ENCODE measurements at regions not wholly inside any gene's neighbourhood (a gene's known extent, or its start where the extent isn't known, plus 50 kb on each side); places are given as distances from the start of the nearest gene placed in this dataset.
"Not testable (repeated sequence)": the region's sequence is repeated elsewhere in the genome, so short reads cannot be mapped to it uniquely, and the experiment has no call there.

DNA sequence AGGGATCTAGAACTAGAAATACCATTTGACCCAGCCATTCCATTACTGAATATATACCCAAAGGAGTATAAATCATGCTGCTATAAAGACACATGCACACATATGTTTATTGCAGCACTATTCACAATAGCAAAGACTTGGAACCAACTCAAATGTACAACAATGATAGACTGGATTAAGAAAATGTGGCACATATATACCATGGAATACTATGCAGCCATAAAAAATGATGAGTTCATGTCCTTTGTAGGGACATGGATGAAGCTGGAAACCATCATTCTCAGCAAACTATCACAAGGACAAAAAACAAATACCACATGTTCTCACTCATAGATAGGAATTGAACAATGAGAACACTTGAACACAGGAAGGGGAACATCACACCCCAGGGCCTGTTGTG, 125.6 kb downstream of the NUFIP1 start:
- not testable (repeated sequence) for H3K36me3 ChIP-seq; H3K4me1 ChIP-seq; H3K9me3 ChIP-seq (replicated peaks); H3K27me3 ChIP-seq; H3K27ac ChIP-seq; DNase-seq; H3K4me3 ChIP-seq

- no peak for DNase-seq
- no peaks in the 10 kb centered on the region for H3K27me3 ChIP-seq
- H3K4me3 ChIP-seq, result no peak overlapping the region
- no peaks in the 10 kb centered on the region for H3K36me3 ChIP-seq
- H3K27ac ChIP-seq, result no peak overlapping the region
- no peaks in the 10 kb centered on the region for H3K4me1 ChIP-seq
- H3K9me3 ChIP-seq (replicated peaks), result no peaks in the 10 kb centered on the region
Observed at GRCh38 chr13:44860454-44860853, 128.8 kb downstream of the NUFIP1 start.

DNA sequence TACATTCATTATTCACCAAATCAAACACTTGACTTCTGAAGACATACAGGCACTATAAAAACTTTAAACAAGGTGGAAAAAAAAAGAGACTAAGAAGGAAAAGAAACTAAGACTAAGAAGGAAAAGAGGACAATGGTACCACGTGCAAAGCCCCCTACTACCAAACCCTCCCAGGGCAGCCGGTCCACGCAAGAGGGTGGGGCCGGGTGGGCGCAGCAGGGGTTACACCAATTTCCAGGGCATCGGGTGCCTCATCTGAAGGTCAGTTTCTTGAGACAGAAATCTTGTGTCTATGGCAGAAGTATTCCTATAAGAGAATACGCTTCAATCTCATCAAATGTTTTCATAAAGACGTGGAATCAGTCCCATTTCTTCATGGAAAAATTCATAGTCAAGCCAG, 131.5 kb downstream of the NUFIP1 start:
- H3K9me3 ChIP-seq (replicated peaks), result no peaks in the 10 kb centered on the region
- no peak for DNase-seq

GRCh38 chr13:44857061-44857460, 132.2 kb downstream of the NUFIP1 start:
- Histone ChIP-seq H3K4me1 (peaks cover 3% of the 10 kb centered on the region; the same call in 1 of the 2 replicates), H3K36me3 (no peaks in the 10 kb centered on the region), H3K9me3 (replicated peaks) (no peaks in the 10 kb centered on the region), H3K27ac (no peak overlapping the region), H3K27me3 (no peaks in the 10 kb centered on the region), H3K4me3 (no peak overlapping the region)
- DNase-seq, result no peak

More for the DNA sequence above, 131.5 kb downstream of the NUFIP1 start:
- H3K27ac ChIP-seq, result no peak overlapping the region
- H3K36me3 ChIP-seq, result no peaks in the 10 kb centered on the region
- H3K4me1 ChIP-seq, result peaks cover 3% of the 10 kb centered on the region; the same call in 1 of the 2 replicates
- no peak overlapping the region for H3K4me3 ChIP-seq
- H3K27me3 ChIP-seq, result no peaks in the 10 kb centered on the region

DNA sequence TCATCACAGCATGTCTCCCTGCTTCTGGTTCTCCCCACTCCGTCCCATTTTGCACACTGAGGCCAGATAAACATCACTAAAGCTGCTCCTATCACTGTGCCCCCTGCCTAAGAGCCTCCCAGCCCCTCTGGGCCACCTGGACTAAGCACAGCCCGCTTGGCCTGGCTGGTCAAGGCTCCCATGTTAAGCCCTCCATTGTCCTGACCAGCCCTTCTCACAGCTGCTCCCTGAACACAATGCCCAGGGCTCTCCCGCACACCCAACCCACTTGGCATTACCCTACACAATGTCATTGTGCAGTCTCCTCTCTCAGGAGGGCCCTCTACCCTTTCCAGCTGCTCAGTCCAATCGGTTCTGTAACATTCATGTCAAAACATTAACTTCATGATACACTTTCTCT, 133.4 kb downstream of the NUFIP1 start:
- no peak for DNase-seq
- Histone ChIP-seq H3K9me3 (replicated peaks) (no peaks in the 10 kb centered on the region), H3K4me3 (no peak overlapping the region), H3K4me1 (peaks cover 3% of the 10 kb centered on the region; the same call in 1 of the 2 replicates), H3K36me3 (no peaks in the 10 kb centered on the region), H3K27ac (no peak overlapping the region), H3K27me3 (no peaks in the 10 kb centered on the region)

DNA sequence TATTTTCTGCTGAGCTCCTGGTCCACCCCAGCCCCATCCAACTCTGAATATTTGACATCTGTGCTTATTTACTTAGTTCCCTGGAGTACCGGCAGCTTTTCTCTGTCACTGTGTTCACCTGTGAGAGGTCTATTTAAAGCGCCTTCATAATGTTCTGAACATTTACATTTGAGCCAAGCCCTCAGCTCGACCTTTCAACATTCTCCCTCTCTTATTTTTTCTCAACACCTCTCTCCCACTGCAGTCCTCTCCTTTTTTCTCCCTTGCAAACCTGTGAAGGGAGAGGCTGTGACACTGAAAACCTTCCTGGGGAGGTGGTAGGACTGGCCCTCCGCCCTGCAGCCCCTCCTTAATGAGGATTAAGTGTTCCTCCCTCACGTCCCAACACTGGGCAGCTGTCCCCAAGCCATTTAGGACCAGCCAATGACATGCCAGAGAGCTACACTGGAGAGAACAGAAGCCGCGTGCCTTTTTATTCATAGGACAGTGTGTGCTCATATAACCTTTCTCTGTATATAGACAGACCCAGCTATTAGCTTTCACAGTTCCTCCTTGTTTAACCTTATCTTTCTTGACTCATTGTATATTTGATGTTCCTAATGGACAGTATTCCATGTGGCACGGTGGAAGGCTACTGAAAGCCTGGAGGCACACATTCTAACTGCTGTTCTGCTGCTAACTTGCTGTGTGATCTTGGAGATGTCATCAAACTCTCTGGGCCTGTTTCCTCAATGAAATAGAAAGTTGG, 134.8 kb downstream of the NUFIP1 start:
- peak in 1 of 2 experiments; percentile 43 for DNase-seq
- Histone ChIP-seq H3K27ac (no peak overlapping the region), H3K9me3 (replicated peaks) (no peaks in the 10 kb centered on the region), H3K4me1 (peaks cover 3% of the 10 kb centered on the region; the same call in 1 of the 2 replicates), H3K27me3 (no peaks in the 10 kb centered on the region), H3K36me3 (no peaks in the 10 kb centered on the region), H3K4me3 (no peak overlapping the region)

- Histone ChIP-seq H3K36me3 (no peaks in the 10 kb centered on the region), H3K4me3 (no peak overlapping the region), H3K4me1 (peaks cover 3% of the 10 kb centered on the region; the same call in 1 of the 2 replicates), H3K27ac (no peak overlapping the region), H3K9me3 (replicated peaks) (no peaks in the 10 kb centered on the region), H3K27me3 (no peaks in the 10 kb centered on the region)
- DNase-seq, result no peak
Observed at GRCh38 chr13:44853641-44854040, 135.6 kb downstream of the NUFIP1 start.

- Histone ChIP-seq H3K27ac (no peak overlapping the region), H3K9me3 (replicated peaks) (no peaks in the 10 kb centered on the region), H3K36me3 (no peaks in the 10 kb centered on the region), H3K4me3 (no peak overlapping the region), H3K4me1 (no peaks in the 10 kb centered on the region), H3K27me3 (no peaks in the 10 kb centered on the region)
- no peak for DNase-seq
Observed at GRCh38 chr13:44848920-44849676, 140.2 kb downstream of the NUFIP1 start.

DNA sequence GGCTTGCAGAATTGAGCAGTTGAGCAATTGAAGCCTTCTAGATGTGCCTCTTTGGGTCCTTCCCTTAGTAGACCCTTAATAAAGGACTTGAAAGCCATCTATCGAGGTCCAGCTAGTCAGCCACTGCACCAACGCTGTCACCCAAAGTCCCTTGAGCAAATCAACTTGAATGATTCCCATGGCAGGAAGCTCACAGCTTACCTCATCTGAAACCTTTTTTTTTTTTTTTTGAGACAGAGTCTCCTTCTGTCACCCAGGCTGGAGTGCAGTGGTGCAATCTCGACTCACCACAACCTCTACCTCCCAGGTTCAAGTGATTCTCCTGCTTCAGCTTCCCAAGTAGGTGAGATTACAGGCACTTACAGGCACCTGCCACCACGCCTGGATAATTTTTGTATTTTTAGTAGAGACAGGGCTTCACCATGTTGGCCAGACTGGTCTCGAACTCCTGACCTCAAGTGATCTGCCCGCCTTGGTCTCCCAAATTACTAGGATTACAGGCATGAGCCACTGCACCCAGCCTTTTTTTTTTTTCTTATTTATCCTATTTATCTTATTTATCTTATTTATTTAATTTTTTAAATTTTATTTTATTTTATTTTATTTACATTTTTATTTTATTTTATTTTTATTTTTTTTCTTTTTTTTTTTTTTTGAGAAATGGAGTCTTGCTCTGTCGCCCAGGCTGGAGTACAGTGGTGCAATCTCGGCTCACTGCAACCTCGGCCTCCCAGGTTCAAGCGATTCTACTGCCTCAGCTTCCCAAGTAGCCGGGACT, 143.8 kb downstream of the NUFIP1 start:
- not testable (repeated sequence) for H3K9me3 ChIP-seq (replicated peaks); H3K27me3 ChIP-seq; H3K36me3 ChIP-seq; H3K4me3 ChIP-seq; H3K4me1 ChIP-seq; DNase-seq; H3K27ac ChIP-seq

DNA sequence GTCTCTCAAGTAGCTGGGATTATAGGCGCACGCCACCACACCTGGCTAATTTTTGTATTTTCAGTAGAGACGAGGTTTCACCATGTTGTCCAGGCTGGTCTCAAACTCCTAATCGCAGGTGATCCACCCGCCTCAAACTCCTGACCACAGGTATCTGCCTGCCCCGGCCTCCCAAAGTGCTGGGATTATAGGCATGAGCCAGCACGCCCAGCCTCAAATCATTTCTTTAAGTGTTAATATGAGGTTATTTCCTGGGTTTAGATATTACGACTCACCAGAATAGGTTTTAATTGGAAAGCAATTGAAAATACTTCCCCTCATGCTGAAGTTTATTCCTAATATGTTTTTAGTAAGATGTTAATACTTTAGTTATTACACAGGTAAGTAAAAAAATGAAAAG, 144.5 kb downstream of the NUFIP1 start:
- Histone ChIP-seq H3K9me3 (replicated peaks) (no peaks in the 10 kb centered on the region), H3K4me3 (no peak overlapping the region), H3K36me3 (no peaks in the 10 kb centered on the region), H3K27me3 (no peaks in the 10 kb centered on the region), H3K27ac (no peak overlapping the region), H3K4me1 (no peaks in the 10 kb centered on the region)
- DNase-seq, result no peak

DNA sequence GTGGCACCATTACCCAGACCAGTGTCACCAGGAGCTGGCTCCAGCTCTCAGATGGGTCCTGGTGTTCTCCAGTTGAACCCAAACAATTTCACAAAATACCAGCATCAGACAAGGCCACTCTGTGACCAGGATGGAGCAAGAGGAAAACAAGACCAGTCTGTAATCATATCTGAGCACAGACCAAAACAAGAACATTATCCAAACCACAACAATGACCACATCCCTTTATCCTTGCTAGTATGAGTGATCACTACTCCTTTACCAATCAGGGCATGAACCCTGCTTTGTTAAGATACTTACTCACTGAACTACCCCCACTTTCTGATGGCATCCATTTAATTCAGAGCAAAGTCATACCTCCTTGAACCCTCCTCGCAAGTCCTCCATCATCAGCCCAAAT, 145.9 kb downstream of the NUFIP1 start:
- no peaks in the 10 kb centered on the region for H3K27me3 ChIP-seq
- no peak overlapping the region for H3K27ac ChIP-seq
- H3K4me3 ChIP-seq, result no peak overlapping the region
- H3K9me3 ChIP-seq (replicated peaks), result no peaks in the 10 kb centered on the region
- DNase-seq, result no peak
- no peaks in the 10 kb centered on the region for H3K4me1 ChIP-seq
- H3K36me3 ChIP-seq, result no peaks in the 10 kb centered on the region

- no peak for DNase-seq
- no peaks in the 10 kb centered on the region for H3K9me3 ChIP-seq (replicated peaks)
- no peak overlapping the region for H3K27ac ChIP-seq
- no peaks in the 10 kb centered on the region for H3K36me3 ChIP-seq
- H3K4me1 ChIP-seq, result no peaks in the 10 kb centered on the region
- H3K27me3 ChIP-seq, result no peaks in the 10 kb centered on the region
- no peak overlapping the region for H3K4me3 ChIP-seq
Observed at GRCh38 chr13:44842158-44842557, 147.1 kb downstream of the NUFIP1 start.

GRCh38 chr13:44840131-44840530, 149.1 kb downstream of the NUFIP1 start:
- Histone ChIP-seq H3K4me1 (no peaks in the 10 kb centered on the region), H3K27me3 (no peaks in the 10 kb centered on the region), H3K27ac (no peak overlapping the region), H3K4me3 (no peak overlapping the region), H3K9me3 (replicated peaks) (no peaks in the 10 kb centered on the region), H3K36me3 (no peaks in the 10 kb centered on the region)
- DNase-seq, result no peak

GRCh38 chr13:44837250-44837649, 152.0 kb downstream of the NUFIP1 start:
- no peak for DNase-seq
- Histone ChIP-seq H3K4me1 (no peaks in the 10 kb centered on the region), H3K4me3 (no peak overlapping the region), H3K27me3 (no peaks in the 10 kb centered on the region), H3K27ac (no peak overlapping the region), H3K9me3 (replicated peaks) (no peaks in the 10 kb centered on the region), H3K36me3 (no peaks in the 10 kb centered on the region)

GRCh38 chr13:44834404-44834803, 154.9 kb downstream of the NUFIP1 start:
- H3K9me3 ChIP-seq (replicated peaks), result no peaks in the 10 kb centered on the region
- H3K4me3 ChIP-seq, result no peak overlapping the region
- DNase-seq, result no peak
- H3K27me3 ChIP-seq, result no peaks in the 10 kb centered on the region
- no peaks in the 10 kb centered on the region for H3K36me3 ChIP-seq
- H3K27ac ChIP-seq, result no peak overlapping the region
- no peaks in the 10 kb centered on the region for H3K4me1 ChIP-seq
